ENCODE measurements at regions not wholly inside any gene's neighbourhood (a gene's known extent, or its start where the extent isn't known, plus 50 kb on each side); places are given as distances from the start of the nearest gene placed in this dataset.

DNA sequence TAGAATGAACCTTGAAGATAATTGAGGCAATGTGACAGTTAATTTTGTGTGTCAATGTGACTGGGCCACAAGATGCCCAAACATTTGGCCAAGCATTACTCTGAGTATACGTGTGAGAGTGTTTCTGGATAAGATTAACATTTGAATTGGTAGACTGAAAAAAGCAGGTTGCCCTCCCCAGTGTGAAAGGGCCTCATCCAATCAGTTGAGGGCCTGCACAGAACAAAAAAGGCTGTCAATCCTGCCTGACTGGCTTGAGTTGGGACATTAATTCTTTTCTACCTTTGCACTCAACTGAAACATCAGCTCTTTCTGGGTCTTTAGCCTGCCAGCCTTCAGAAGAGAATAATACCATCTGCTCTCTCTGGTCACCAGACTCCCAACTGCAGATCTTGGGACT is 56.6 kb upstream of the PDE1C start:
- DNase-seq = no peak
